GM21528 (cell line): ENCODE measurements at regions not wholly inside any gene's neighbourhood (a gene's known extent, or its start where the extent isn't known, plus 50 kb on each side); places are given as distances from the start of the nearest gene placed in this dataset.

Source experiments
- ATAC-seq: cut with Tn5 transposase; IDR thresholded peaks from one replicate; pipeline ENCODE4 v1.9.1; 2021; ENCODE audit warnings: mild to moderate bottlenecking, moderate library complexity; ENCODE audit not compliant: unreplicated experiment, low FRiP score

DNA sequence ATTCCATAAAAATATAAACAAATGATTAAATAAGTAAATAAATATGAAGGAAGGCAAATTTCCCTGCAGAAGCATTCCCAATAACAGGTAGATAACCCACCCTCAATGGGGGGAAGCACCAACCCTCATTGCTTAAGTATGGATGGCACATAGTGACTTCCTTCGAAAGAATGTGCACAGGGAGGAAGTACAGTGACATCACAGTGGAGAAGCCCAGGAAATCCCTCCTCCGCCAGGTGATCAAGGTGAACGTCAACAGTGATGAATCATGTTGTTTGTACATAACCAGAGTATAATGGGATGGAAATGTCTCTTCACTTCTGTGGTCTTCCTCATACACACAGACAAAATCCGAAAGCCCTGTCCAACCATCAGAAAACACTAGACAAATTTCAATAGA, 267.9 kb downstream of the THBS2 start:
- ATAC-seq: no peak

DNA sequence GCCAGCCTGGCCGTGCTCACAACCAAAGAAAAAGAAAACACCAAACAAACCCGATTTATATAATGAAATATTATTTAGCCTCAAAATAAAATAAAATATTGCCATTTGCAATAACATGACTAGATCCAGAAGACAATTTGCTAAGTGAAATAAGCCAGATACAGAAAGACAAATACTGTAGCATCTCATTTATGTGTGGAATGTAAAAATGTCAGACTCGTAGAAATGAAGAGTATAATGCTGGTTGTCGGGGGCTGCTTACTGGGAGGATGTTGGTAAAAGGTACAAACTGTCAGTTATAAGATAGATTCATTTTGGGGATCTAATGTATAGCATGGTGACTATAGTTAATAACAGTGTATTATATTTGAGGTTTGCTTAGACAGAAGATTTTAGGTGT, 269.7 kb downstream of the THBS2 start:
- ATAC-seq: no peak

GRCh38 chr6:168981187-168981586, 272.5 kb downstream of the THBS2 start:
- ATAC-seq: no peak

GRCh38 chr6:168979254-168979653, 274.4 kb downstream of the THBS2 start:
- ATAC-seq: no peak

- no peak for ATAC-seq
Observed at GRCh38 chr6:168972128-168972527, 281.5 kb downstream of the THBS2 start.

- ATAC-seq: no peak
Observed at GRCh38 chr6:168971549-168971948, 282.1 kb downstream of the THBS2 start.

- ATAC-seq: no peak
Observed at GRCh38 chr6:168968801-168969200, 284.8 kb downstream of the THBS2 start.

GRCh38 chr6:168968228-168968627, 285.4 kb downstream of the THBS2 start:
- no peak for ATAC-seq

- no peak for ATAC-seq
Observed at GRCh38 chr6:168967281-168967925, 286.2 kb downstream of the THBS2 start.

- ATAC-seq: no peak
Observed at GRCh38 chr6:168964138-168964835, 289.4 kb downstream of the THBS2 start.

GRCh38 chr6:168962886-168963285, 290.8 kb downstream of the THBS2 start:
- ATAC-seq: no peak

GRCh38 chr6:168961264-168961656, 292.4 kb downstream of the THBS2 start:
- ATAC-seq: no peak

DNA sequence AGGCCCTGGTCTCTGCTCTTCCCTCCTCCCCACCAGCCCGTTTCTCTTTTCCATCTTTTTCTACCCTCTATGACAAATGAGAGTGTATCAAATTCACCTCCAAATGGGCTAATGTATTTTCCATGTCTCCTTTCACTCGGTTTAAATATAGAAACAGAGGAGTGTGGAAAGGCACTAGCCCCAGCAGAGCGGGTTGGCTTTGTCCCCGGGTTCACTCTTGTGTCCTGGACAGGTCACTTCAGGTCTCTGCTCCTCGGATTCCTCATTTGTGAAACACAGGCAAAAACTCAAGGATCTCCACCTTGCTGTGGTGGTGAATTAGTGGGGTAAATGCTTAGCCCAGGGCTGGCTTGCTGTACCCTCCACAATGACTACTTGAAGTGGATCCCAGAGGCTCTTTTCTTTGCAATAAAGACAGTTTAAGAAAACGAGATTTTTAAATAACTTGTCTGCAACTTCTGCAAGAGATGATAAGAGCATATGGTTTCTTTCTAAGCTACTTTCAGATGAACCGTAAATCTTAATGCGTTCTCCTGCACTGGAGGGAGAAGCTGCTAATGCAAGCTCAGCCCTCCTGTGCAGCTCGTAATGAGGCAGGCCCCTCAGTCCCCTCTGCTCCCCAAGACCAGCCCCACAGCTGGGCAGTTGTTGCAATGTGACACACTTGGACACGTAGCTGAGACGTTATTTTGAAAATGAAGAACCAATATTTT, 292.9 kb downstream of the THBS2 start:
- no peak for ATAC-seq

- no peak for ATAC-seq
Observed at GRCh38 chr6:168959696-168960095, 293.9 kb downstream of the THBS2 start.

GRCh38 chr6:168956884-168957730, 296.5 kb downstream of the THBS2 start:
- peak; percentile 85 for ATAC-seq

- ATAC-seq: no peak
Observed at GRCh38 chr6:168956141-168956838, 297.4 kb downstream of the THBS2 start.

- no peak for ATAC-seq
Observed at GRCh38 chr6:168953461-168953860, 300.2 kb downstream of the THBS2 start.

DNA sequence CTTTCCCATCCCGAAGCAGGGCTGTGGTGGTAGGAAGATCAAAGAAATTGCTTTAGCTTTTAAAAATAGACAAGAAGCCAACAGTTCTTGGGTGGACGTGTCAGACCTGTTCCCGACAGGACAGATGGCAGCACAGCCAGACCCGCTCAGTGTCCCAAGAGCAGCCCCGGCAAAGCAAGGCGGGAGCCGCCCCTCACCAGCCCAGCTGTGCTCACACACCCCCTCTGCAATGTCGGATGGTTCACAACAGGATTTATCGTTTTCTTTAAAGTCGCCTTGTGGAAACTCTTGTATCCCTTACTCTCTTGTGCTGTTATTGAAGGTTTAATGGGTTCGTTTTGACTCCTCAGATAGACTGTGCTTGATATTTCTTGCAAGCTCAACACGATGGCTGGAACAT, 302.4 kb downstream of the THBS2 start:
- ATAC-seq: no peak

GRCh38 chr6:168950858-168951214, 302.8 kb downstream of the THBS2 start:
- ATAC-seq: no peak
